T-cell (primary cell): ENCODE measurements at regions not wholly inside any gene's neighbourhood (a gene's known extent, or its start where the extent isn't known, plus 50 kb on each side); places are given as distances from the start of the nearest gene placed in this dataset.

Experiments
- ATAC-seq, 4 experiments: fragments of 200-7000 bp in 3 of 4; fragments of 150-1000 bp in 1 of 4; cut with Tn5 transposase; replicated peaks in 1 of 4; 1 replicate in 3 of 4; 2 replicates in 1 of 4; pipeline ENCODE4 v1.10.0; 2021; ENCODE audit warnings: moderate library complexity in 3 of 4, mild to moderate bottlenecking in 2 of 4, moderate number of reproducible peaks in 1 of 4
- CTCF ChIA-PET, 2 donors: fragments of 300-600 bp; sonication (Branson Sonifier 250); formaldehyde crosslinking; loops; one replicate each; lab custom pipeline; 2022; ENCODE audit warnings: antibody characterized with exemption in 2 of 2; lab: Charles Lee
- POLR2A ChIA-PET, 2 donors: fragments of 300-600 bp; sonication (Branson Sonifier 250); formaldehyde crosslinking; loops; one replicate each; lab custom pipeline; 2022; ENCODE audit warnings: antibody characterized with exemption in 2 of 2; lab: Charles Lee
- DNase-seq, 35 experiments: peaks; one replicate each; pipeline versions ENCODE4 v3.0.0 to v3.0.0-alpha.2; 2013 to 2023
- H3K27ac ChIP-seq: one replicate; pipeline ENCODE4 v1.5.1; 2013; ENCODE audit warnings: low read length
- H3K27me3 ChIP-seq, 2 experiments: replicated peaks in 1 of 2; 1 replicate in 1 of 2; 2 replicates in 1 of 2; pipeline versions ENCODE4 v1.6.1 to v1.7.0; 2013; ENCODE audit warnings: low read length in 1 of 2, mixed read lengths in 1 of 2; ENCODE audit not compliant: control insufficient read depth in 2 of 2, insufficient read depth in 2 of 2; ENCODE audit errors: extremely low read depth in 1 of 2
- H3K36me3 ChIP-seq, 2 donors: 1 replicate in 1 of 2; 2 replicates in 1 of 2; pipeline versions ENCODE4 v1.6.1 to v1.7.0; 2013; ENCODE audit warnings: low read length in 1 of 2; ENCODE audit not compliant: control insufficient read depth in 2 of 2, insufficient read depth in 1 of 2; ENCODE audit errors: extremely low read depth in 1 of 2
- H3K4me1 ChIP-seq, 2 experiments: 1 replicate in 1 of 2; 2 replicates in 1 of 2; pipeline versions ENCODE4 v1.6.1 to v1.7.0; 2013; ENCODE audit warnings: low read length in 2 of 2, mixed read lengths in 1 of 2; ENCODE audit not compliant: insufficient read depth in 2 of 2, control insufficient read depth in 1 of 2; ENCODE audit errors: extremely low read depth in 1 of 2
- H3K4me3 ChIP-seq, 2 donors: 1 replicate in 1 of 2; 2 replicates in 1 of 2; pipeline versions ENCODE4 v1.5.1 to v1.7.0; 2013; ENCODE audit warnings: mild to moderate bottlenecking in 2 of 2, low read length in 1 of 2, moderate library complexity in 1 of 2; ENCODE audit not compliant: control insufficient read depth in 1 of 2; ENCODE audit errors: extremely low read depth in 1 of 2
- H3K9me3 ChIP-seq: 2 replicates; pipeline ENCODE4 v1.7.0; 2013
- H3K27ac Mint-ChIP-seq, 2 donors: one replicate each; pipeline ENCODE4 v1.8.0; 2020 to 2021; ENCODE audit warnings: mild to moderate bottlenecking in 2 of 2, mixed read lengths in 2 of 2
- H3K27me3 Mint-ChIP-seq, 2 donors: one replicate each; pipeline ENCODE4 v1.8.0; 2021 to 2022; ENCODE audit warnings: mixed read lengths in 2 of 2
- H3K36me3 Mint-ChIP-seq: one replicate; pipeline ENCODE4 v1.8.0; 2021; ENCODE audit warnings: mixed read lengths
- H3K4me1 Mint-ChIP-seq, 3 donors: one replicate each; pipeline ENCODE4 v1.8.0; 2020 to 2022; ENCODE audit warnings: mixed read lengths in 3 of 3, mild to moderate bottlenecking in 1 of 3
- H3K4me3 Mint-ChIP-seq, 3 donors: one replicate each; pipeline ENCODE4 v1.8.0; 2020 to 2022; ENCODE audit warnings: mild to moderate bottlenecking in 3 of 3, mixed read lengths in 3 of 3, moderate library complexity in 3 of 3
- H3K9me3 Mint-ChIP-seq, 3 donors: one replicate each; pipeline ENCODE4 v1.8.0; 2020 to 2022; ENCODE audit warnings: mixed read lengths in 3 of 3
- WGBS: methylation state at CpG from one replicate; pipeline ENCODE4 v1.1.5; 2013; ENCODE audit warnings: missing lambda C conversion rate; ENCODE audit not compliant: insufficient coverage; 5-methylcytosine and 5-hydroxymethylcytosine counted together

DNA sequence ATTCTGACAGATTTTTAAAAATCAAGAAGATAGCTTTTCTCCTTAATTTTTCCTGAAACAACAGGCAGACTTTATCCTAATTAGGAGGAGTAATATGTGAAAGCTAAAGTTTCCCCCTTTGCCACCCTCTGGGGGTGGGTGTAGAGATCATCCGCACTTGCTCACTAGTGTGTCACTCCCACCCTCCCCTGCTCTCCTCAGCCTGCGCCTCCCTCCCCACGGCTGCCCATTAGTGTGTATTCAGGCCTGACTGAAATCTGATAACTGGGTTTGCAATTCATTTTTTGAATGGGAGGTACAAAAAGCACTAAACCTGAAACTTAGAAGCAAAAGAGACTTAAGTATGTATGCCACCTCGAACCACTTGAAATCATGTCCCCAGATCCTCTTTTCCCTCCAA is 110.4 kb upstream of the TRIM2 start:
- Mint-ChIP-seq H3K4me1 (peaks cover 8 to 11% (median 10%) of the 10 kb centered on the region in 3 donors), H3K27ac (no peak overlapping the region), H3K27me3 (no peaks in the 10 kb centered on the region), H3K9me3 (no peaks in the 10 kb centered on the region), H3K4me3 (no peak overlapping the region), H3K36me3 (no peaks in the 10 kb centered on the region)
- Histone ChIP-seq H3K9me3 (no peaks in the 10 kb centered on the region), H3K4me3 (no peak overlapping the region), H3K27me3 (peaks cover 0 to 2% of the 10 kb centered on the region in 2 experiments), H3K36me3 (no peaks in the 10 kb centered on the region), H3K4me1 (peaks cover 0 to 6% of the 10 kb centered on the region in 2 experiments), H3K27ac (no peak overlapping the region)
- ChIA-PET POLR2A (interaction anchor here in 1 of 2 donors (0.6 kb wide), 1 partner anchor 196 kb away, joined by 3 read pairs; no protein-coding TSS in a partner anchor), CTCF (interaction anchor here in 1 of 2 donors (0.7 to 0.8 kb wide), 2 partner anchors 10 to 322 kb away, joined by 3 to 4 read pairs; no protein-coding TSS in a partner anchor)
- no peak for DNase-seq
- no peak for ATAC-seq
- WGBS, result no CpG with 5 or more reads among the region's 4 CpGs

DNA sequence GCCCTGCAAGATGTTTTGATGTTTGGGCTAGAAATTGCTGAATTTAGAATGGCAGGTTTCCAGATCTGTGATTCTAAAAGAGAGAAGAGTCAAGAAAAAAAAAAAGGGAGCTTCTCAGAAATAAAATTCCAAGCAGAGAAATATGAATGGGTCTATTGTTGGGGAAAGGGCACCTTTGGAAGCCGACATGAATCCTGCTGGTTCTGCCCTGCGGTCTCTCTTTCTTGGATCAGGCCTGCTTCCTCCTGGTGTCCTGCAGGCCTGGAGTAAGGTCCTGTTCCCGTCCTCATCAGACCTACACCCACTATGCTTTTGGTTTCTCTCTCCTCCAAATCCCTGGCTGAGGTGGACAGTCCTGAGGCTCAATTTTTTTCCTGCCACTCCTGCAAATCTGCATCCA is 109.8 kb upstream of the TRIM2 start:
- WGBS, result 100% methylated on average over 2 of the region's 3 CpGs
- no peak overlapping the region for H3K27ac Mint-ChIP-seq
- no peaks in the 10 kb centered on the region for H3K36me3 Mint-ChIP-seq
- H3K4me1 Mint-ChIP-seq, result peaks cover 8 to 11% (median 10%) of the 10 kb centered on the region in 3 donors
- H3K9me3 Mint-ChIP-seq, result no peaks in the 10 kb centered on the region
- H3K4me1 ChIP-seq, result peaks cover 0 to 6% of the 10 kb centered on the region in 2 experiments
- H3K27ac ChIP-seq, result no peak overlapping the region
- no peak for DNase-seq
- no peak overlapping the region for H3K4me3 ChIP-seq
- H3K9me3 ChIP-seq, result no peaks in the 10 kb centered on the region
- no peaks in the 10 kb centered on the region for H3K36me3 ChIP-seq
- CTCF ChIA-PET, result interaction anchor here (0.6 to 3.6 kb wide), 6 partner anchors 9 to 1481 kb away, joined by 3 to 21 read pairs (median 4); no protein-coding TSS in a partner anchor
- POLR2A ChIA-PET, result interaction anchor here in 1 of 2 donors (0.6 to 1.0 kb wide), 2 partner anchors 17 to 205 kb away, joined by 4 read pairs; no protein-coding TSS in a partner anchor
- no peak for ATAC-seq
- no peak overlapping the region for H3K4me3 Mint-ChIP-seq
- H3K27me3 Mint-ChIP-seq, result no peaks in the 10 kb centered on the region
- peaks cover 0 to 2% of the 10 kb centered on the region in 2 experiments for H3K27me3 ChIP-seq

DNA sequence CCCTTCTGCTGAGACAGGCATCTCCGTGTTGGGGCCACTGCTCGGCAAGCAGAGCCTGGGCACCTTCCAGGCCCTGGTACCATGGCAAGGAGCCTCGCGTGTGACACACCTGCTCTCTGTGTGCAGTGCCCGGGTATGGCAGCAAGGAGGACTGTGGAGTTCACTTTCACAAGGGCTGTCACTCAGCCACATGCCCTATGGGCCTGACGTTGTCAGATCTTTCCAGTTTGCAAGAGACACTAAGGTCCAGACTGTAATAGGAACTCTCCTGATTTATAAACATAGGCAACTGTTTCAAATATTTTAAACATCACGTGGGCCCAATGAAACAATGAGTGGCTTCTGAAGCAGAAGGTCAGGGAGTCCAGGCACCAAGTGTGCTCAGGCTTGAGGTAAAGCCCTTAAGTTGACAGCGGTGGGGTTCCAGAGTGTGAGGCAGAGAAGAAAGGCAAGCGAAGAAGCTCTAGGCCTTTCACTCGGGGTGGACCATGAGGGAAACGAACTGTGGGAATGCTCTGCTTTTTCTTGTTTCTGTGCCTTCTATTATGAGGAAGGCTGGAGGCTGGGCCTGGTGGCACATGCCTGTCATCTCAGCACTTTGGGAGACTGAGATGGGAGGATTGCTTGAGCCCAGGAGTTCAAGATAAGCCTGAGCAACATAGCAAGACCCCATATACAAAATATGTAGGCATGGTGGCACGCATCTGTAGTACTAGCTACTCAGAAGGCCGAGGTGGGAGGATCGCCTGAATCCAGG is 108.6 kb upstream of the TRIM2 start:
- ATAC-seq (no peak), DNase-seq (no peak)
- Mint-ChIP-seq H3K4me3 (no peak overlapping the region), H3K36me3 (no peaks in the 10 kb centered on the region), H3K4me1 (peaks cover 5 to 12% (median 5%) of the 10 kb centered on the region in 3 donors), H3K27me3 (no peaks in the 10 kb centered on the region), H3K27ac (no peak overlapping the region), H3K9me3 (no peaks in the 10 kb centered on the region)
- peaks cover 0 to 5% of the 10 kb centered on the region in 2 experiments for H3K4me1 ChIP-seq
- POLR2A ChIA-PET, result no interaction called here
- H3K36me3 ChIP-seq, result no peaks in the 10 kb centered on the region
- H3K27me3 ChIP-seq, result peaks cover 0 to 2% of the 10 kb centered on the region in 2 experiments
- H3K27ac ChIP-seq, result no peak overlapping the region
- no peak overlapping the region for H3K4me3 ChIP-seq
- WGBS, result 87% methylated on average over 10 of the region's 14 CpGs
- no peaks in the 10 kb centered on the region for H3K9me3 ChIP-seq
- CTCF ChIA-PET, result interaction anchor here (1.0 to 3.6 kb wide), 5 partner anchors 11 to 32 kb away, joined by 3 to 21 read pairs (median 4); no protein-coding TSS in a partner anchor

GRCh38 chr4:153096344-153096743 is 107.9 kb upstream of the TRIM2 start:
- WGBS, result 71% methylated on average over 1 of the region's 3 CpGs
- POLR2A ChIA-PET, result no interaction called here
- no peak overlapping the region for H3K27ac Mint-ChIP-seq

DNA sequence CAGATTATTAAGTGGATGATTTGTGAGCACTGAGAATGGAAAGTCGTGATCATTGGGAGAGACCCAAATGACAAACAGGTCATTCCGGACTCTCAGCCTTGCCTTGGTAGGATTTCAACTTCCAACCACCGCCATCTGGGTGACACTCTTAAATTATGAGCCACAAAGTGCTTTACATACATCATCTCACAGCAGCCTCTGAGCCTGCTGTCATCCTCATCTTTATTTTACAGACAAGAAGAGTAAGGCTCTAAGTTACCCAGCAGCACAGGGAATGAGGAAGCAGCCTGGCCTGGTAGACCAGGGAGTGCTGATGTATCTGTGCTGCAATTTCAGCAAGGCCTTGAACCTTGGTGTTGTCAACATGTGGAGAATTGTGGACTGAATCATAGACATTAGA is 105.8 kb upstream of the TRIM2 start:
- ATAC-seq, result no peak
- POLR2A ChIA-PET, result no interaction called here

More at GRCh38 chr4:153096344-153096743, 107.9 kb upstream of the TRIM2 start:
- peaks cover 0 to 7% (median 0%) of the 10 kb centered on the region in 3 donors for H3K4me1 Mint-ChIP-seq
- no peak overlapping the region for H3K27ac ChIP-seq
- ATAC-seq, result no peak
- no peaks in the 10 kb centered on the region for H3K36me3 Mint-ChIP-seq
- no peak overlapping the region for H3K4me3 Mint-ChIP-seq
- H3K9me3 ChIP-seq, result no peaks in the 10 kb centered on the region
- H3K9me3 Mint-ChIP-seq, result no peaks in the 10 kb centered on the region
- H3K4me1 ChIP-seq, result no peaks in the 10 kb centered on the region
- no peak overlapping the region for H3K4me3 ChIP-seq
- H3K36me3 ChIP-seq, result no peaks in the 10 kb centered on the region
- H3K27me3 ChIP-seq, result peaks cover 0 to 2% of the 10 kb centered on the region in 2 experiments
- CTCF ChIA-PET, result interaction anchor here (1.0 to 3.6 kb wide), 3 partner anchors 16 to 31 kb away, joined by 3 to 21 read pairs (median 6); no protein-coding TSS in a partner anchor
- DNase-seq, result no peak
- no peaks in the 10 kb centered on the region for H3K27me3 Mint-ChIP-seq

DNA sequence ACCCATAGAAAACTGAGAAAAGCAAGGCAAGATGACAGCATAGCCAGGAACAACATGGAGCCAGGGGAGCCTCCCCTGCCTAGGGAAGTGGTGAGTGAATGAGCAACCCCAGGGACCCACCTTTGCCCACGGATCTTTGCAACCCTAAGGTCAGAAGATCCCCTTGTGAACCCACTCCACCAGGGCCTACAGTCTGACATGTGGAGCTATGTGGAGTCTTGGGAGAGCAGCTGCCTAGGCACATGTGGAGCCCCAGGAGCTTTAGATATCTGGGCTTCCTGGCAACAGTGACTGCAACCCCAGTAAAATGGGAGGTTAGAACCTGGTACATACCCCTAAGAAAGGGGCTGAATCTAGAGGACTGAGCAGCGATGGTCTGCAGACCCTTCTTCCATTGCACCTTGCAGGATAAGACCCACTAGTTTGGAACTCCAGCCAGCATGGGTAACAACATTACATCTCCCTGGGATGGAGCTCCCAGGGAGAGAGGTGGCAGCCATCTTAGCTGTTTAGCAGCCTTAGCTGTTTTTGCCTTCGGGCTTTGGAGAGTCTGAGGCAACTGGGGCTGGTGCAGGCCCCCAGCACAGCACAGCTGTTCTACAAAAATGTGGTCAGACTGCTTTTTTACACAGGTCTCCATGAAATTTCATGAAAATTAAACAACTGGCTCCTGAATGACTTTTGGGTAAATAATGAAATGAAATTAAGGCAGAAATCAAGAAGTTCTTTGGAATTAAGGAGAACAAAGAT is 104.7 kb upstream of the TRIM2 start:
- Histone ChIP-seq H3K4me1 (no peaks in the 10 kb centered on the region), H3K36me3 (no peaks in the 10 kb centered on the region), H3K4me3 (no peak overlapping the region), H3K9me3 (no peaks in the 10 kb centered on the region), H3K27ac (no peak overlapping the region), H3K27me3 (no peaks in the 10 kb centered on the region)
- peaks cover 2 to 13% (median 3%) of the 10 kb centered on the region in 3 donors for H3K4me1 Mint-ChIP-seq
- DNase-seq, result no peak
- no peak for ATAC-seq
- H3K27me3 Mint-ChIP-seq, result no peaks in the 10 kb centered on the region
- H3K36me3 Mint-ChIP-seq, result no peaks in the 10 kb centered on the region
- CTCF ChIA-PET, result interaction anchor here (0.7 to 2.2 kb wide), 6 partner anchors 11 to 718 kb away, joined by 3 to 9 read pairs (median 4); no protein-coding TSS in a partner anchor
- H3K27ac Mint-ChIP-seq, result no peak overlapping the region
- H3K4me3 Mint-ChIP-seq, result no peak overlapping the region
- WGBS, result 79% methylated on average over 2 of the region's 3 CpGs
- no peaks in the 10 kb centered on the region for H3K9me3 Mint-ChIP-seq
- POLR2A ChIA-PET, result interaction anchor here in 1 of 2 donors (0.7 kb wide), 1 partner anchor 51 kb away, joined by 3 read pairs; no protein-coding TSS in a partner anchor

More for the DNA sequence above, 105.8 kb upstream of the TRIM2 start:
- Mint-ChIP-seq H3K4me1 (peaks cover 0 to 7% (median 0%) of the 10 kb centered on the region in 3 donors), H3K9me3 (no peaks in the 10 kb centered on the region), H3K27ac (no peak overlapping the region), H3K4me3 (no peak overlapping the region), H3K36me3 (no peaks in the 10 kb centered on the region), H3K27me3 (no peaks in the 10 kb centered on the region)
- Histone ChIP-seq H3K27me3 (no peaks in the 10 kb centered on the region), H3K4me3 (no peak overlapping the region), H3K36me3 (no peaks in the 10 kb centered on the region), H3K9me3 (no peaks in the 10 kb centered on the region), H3K4me1 (no peaks in the 10 kb centered on the region), H3K27ac (no peak overlapping the region)
- WGBS, result no CpG with 5 or more reads among the region's 3 CpGs
- CTCF ChIA-PET, result interaction anchor here in 1 of 2 donors (2.2 kb wide), 1 partner anchor 13 kb away, joined by 9 read pairs; no protein-coding TSS in a partner anchor
- DNase-seq, result no peak
